RWPE2 (cell line): ENCODE measurements at regions not wholly inside any gene's neighbourhood (a gene's known extent, or its start where the extent isn't known, plus 50 kb on each side); places are given as distances from the start of the nearest gene placed in this dataset.
"Not testable (repeated sequence)": the region's sequence is repeated elsewhere in the genome, so short reads cannot be mapped to it uniquely, and the experiment has no call there.

Experiments used
- ATAC-seq: fragments of 200-7000 bp; cut with Tn5 transposase; 3 replicates; pipeline ENCODE4 v1.9.1; 2021; ENCODE audit warnings: low read depth
- DNase-seq: peaks from one replicate; pipeline ENCODE4 v3.0.0-alpha.2; 2020; ENCODE audit warnings: low spot score
- H3K27ac ChIP-seq: fragments of 450-650 bp; 2 replicates; pipeline ENCODE4 v1.5.1; 2017; ENCODE audit warnings: mild to moderate bottlenecking; ENCODE audit not compliant: poor library complexity, severe bottlenecking
- H3K27me3 ChIP-seq: fragments of 250-450 bp; sonication (Bioruptor Pico); 2 replicates; pipeline ENCODE4 v1.5.1; 2021; ENCODE audit warnings: mild to moderate bottlenecking, moderate library complexity; ENCODE audit not compliant: insufficient read depth, poor library complexity, severe bottlenecking
- H3K36me3 ChIP-seq: fragments of 250-450 bp; sonication (Bioruptor Pico); 2 replicates; pipeline ENCODE4 v1.5.1; 2020; ENCODE audit warnings: low read depth, mild to moderate bottlenecking, moderate library complexity
- H3K4me1 ChIP-seq: fragments of 250-450 bp; sonication (Bioruptor Pico); 2 replicates; pipeline ENCODE4 v1.5.1; 2021; ENCODE audit warnings: mild to moderate bottlenecking, moderate library complexity; ENCODE audit not compliant: insufficient read depth, poor library complexity, severe bottlenecking
- H3K4me3 ChIP-seq: fragments of 250-450 bp; sonication (Bioruptor Pico); 2 replicates; pipeline ENCODE4 v1.5.1; 2021; ENCODE audit warnings: mild to moderate bottlenecking, moderate library complexity; ENCODE audit not compliant: severe bottlenecking
- H3K9me3 ChIP-seq: fragments of 250-450 bp; sonication (Bioruptor Pico); 2 replicates; pipeline ENCODE4 v1.5.1; 2021; ENCODE audit warnings: mild to moderate bottlenecking, moderate library complexity; ENCODE audit not compliant: severe bottlenecking
- TF ChIP-seq, protein P1 (sequence below): fragments of 450-650 bp; IDR thresholded peaks from one replicate; pipeline ENCODE4 v1.5.1; 2017; ENCODE audit warnings: mild to moderate bottlenecking, moderate library complexity; ENCODE audit not compliant: poor library complexity, severe bottlenecking

DNA sequence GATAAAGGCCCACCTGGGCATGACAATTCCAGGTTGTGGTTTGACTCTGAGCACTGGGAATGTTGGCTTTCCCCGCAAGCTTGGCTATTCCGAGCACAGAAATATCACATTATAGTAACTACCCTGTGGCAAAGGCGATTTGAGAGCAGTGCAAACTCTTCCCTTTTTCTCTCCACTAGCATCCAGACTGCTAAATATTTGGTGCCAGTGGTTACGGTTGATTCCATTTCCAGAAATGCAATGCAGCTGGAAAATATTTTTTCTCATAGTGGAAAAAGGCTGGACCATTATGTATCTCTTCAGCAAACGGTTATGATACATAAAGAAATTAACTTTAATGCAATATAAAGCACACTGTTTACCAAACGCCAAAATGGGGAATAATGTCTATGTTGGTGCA lies 158.0 kb downstream of the ENC1 start:
- no peak for DNase-seq

DNA sequence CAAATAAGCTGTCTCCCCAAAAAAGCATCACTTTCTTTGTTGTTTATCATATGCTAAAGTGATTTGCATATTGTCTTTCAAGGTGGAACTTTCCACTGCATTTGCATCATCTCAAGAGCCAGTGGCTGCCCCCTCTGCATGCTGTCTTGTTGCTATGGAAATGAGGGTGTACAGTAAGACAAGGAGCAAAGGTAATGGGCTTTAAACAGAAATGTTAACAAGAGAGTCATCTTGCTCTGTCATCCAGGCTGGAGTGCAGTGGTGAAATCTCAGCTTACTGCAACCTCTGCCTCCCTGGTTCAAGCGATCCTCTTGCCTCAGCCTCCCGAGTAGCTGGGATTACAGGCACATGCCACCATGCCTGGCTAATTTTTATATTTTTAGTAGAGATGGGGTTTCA lies 159.2 kb downstream of the ENC1 start:
- not testable (repeated sequence) for ATAC-seq, H3K27ac ChIP-seq, H3K4me3 ChIP-seq, H3K9me3 ChIP-seq, H3K4me1 ChIP-seq, H3K36me3 ChIP-seq, DNase-seq, H3K27me3 ChIP-seq

More for the DNA sequence above, 158.0 kb downstream of the ENC1 start:
- Histone ChIP-seq H3K36me3 (no peaks in the 10 kb centered on the region), H3K9me3 (no peaks in the 10 kb centered on the region), H3K4me3 (no peak overlapping the region), H3K27ac (no peak overlapping the region), H3K27me3 (no peaks in the 10 kb centered on the region), H3K4me1 (no peaks in the 10 kb centered on the region)
- TF ChIP-seq, protein P1, sequence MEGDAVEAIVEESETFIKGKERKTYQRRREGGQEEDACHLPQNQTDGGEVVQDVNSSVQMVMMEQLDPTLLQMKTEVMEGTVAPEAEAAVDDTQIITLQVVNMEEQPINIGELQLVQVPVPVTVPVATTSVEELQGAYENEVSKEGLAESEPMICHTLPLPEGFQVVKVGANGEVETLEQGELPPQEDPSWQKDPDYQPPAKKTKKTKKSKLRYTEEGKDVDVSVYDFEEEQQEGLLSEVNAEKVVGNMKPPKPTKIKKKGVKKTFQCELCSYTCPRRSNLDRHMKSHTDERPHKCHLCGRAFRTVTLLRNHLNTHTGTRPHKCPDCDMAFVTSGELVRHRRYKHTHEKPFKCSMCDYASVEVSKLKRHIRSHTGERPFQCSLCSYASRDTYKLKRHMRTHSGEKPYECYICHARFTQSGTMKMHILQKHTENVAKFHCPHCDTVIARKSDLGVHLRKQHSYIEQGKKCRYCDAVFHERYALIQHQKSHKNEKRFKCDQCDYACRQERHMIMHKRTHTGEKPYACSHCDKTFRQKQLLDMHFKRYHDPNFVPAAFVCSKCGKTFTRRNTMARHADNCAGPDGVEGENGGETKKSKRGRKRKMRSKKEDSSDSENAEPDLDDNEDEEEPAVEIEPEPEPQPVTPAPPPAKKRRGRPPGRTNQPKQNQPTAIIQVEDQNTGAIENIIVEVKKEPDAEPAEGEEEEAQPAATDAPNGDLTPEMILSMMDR = no peak
- no peak for ATAC-seq

DNA sequence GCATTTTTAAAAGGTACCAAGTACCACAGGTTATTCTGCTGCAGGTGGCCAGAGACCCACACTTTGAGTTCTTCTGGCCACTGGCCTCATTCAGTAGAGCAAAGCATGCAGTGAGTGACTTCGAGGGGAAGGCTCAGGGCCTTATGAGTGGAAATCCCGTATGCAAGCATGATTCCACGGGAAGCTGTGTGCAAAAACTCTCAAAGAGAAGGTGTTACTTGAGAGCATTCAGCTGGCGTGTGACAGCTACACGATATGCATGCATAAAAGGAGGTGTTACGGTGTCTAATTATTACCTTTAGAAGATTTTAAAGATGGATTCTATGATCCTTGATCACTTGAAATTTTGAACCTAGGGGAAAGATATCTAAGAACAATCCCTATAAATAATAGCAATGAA lies 160.3 kb downstream of the ENC1 start:
- no peak for ATAC-seq
- no peak for DNase-seq
- Histone ChIP-seq H3K36me3 (no peaks in the 10 kb centered on the region), H3K4me3 (no peak overlapping the region), H3K27me3 (no peaks in the 10 kb centered on the region), H3K4me1 (no peaks in the 10 kb centered on the region), H3K9me3 (no peaks in the 10 kb centered on the region), H3K27ac (no peak overlapping the region)
- TF ChIP-seq, protein P1 = no peak

DNA sequence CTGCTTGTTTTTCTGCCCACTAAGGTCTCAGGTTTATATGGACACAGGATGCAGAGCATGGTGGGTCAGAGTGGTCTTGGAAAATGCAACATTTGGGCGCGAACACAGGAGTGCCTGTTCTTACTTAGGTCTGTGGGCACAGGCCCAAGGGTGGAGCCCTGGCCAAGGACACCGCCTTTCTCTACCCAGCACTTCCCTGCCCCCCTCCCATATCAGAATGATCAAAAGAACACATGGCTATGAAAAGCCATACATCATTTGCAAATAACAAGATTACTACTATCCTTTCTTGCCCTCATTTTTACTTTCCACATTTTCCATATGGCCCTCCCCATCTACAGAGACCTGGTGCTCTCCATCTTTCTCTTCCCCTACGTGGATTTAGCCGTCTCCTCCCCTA lies 162.2 kb downstream of the ENC1 start:
- no peak overlapping the region for H3K27ac ChIP-seq
- no peaks in the 10 kb centered on the region for H3K27me3 ChIP-seq
- no peaks in the 10 kb centered on the region for H3K36me3 ChIP-seq
- ATAC-seq (no peak), DNase-seq (no peak)
- H3K4me1 ChIP-seq = no peaks in the 10 kb centered on the region
- TF ChIP-seq, protein P1 = no peak
- no peak overlapping the region for H3K4me3 ChIP-seq
- H3K9me3 ChIP-seq = no peaks in the 10 kb centered on the region

DNA sequence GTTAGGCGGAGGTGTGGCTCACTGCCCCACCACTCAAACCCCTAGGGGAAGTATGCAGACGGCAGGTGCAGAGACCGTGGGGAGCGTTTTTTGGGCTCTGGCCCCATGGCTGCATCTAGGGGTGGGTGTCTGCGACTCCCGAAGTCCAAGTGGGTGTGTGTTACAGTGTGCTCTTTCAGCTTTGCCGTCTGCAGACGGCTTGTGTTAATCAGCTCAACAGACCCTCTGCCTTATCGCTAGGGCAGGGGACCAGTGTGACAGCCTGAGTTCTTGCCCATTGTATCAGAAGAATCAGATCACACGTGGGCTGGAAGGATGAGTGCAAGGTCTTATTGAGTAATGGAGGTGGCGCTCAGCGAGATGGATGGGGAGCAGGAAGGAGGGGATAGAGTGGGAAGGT lies 162.8 kb downstream of the ENC1 start:
- Histone ChIP-seq H3K4me3 (no peak overlapping the region), H3K27ac (no peak overlapping the region), H3K36me3 (no peaks in the 10 kb centered on the region), H3K9me3 (no peaks in the 10 kb centered on the region), H3K4me1 (no peaks in the 10 kb centered on the region), H3K27me3 (no peaks in the 10 kb centered on the region)
- ATAC-seq (no peak), DNase-seq (no peak)
- TF ChIP-seq, protein P1 = no peak
